GM12878 (cell line): ENCODE measurements at regions not wholly inside any gene's neighbourhood (a gene's known extent, or its start where the extent isn't known, plus 50 kb on each side); places are given as distances from the start of the nearest gene placed in this dataset.

Source experiments
- ATAC-seq: fragments of 200-7000 bp; cut with Tn5 transposase; 3 replicates; pipeline ENCODE4 v1.9.1; 2020; ENCODE audit warnings: mild to moderate bottlenecking, moderate library complexity
- BruUV-seq: library from RNA; stranded (reverse); fragments of 400-500 nt; replicated peaks from 2 replicates; lab custom pipeline; 2021; lab: Mats Ljungman, UMichigan
- CTCF ChIA-PET: fragments of 300-600 bp; sonication (Branson Sonifier 250); formaldehyde crosslinking; extraction: SDS; loops from one replicate; lab custom pipeline; 2021; ENCODE audit warnings: inconsistent platforms; lab: Yijun Ruan, JAX
- POLR2A ChIA-PET: fragments of 350-600 bp; formaldehyde crosslinking; extraction: SDS; loops from one replicate; lab custom pipeline; 2021; ENCODE audit warnings: inconsistent platforms; lab: Charles Lee
- RAD21 ChIA-PET: fragments of 300-600 bp; sonication (Branson Sonifier 250); formaldehyde crosslinking; loops from one replicate; lab custom pipeline; 2023; ENCODE audit warnings: antibody characterized with exemption; ENCODE audit not compliant: unreplicated experiment; lab: Charles Lee
- SMC1A ChIA-PET: fragments of 300-600 bp; sonication (Branson Sonifier 250); formaldehyde crosslinking; loops from one replicate; lab custom pipeline; 2023; ENCODE audit not compliant: unreplicated experiment, uncharacterized antibody; lab: Charles Lee
- DNase-seq: peaks from one replicate; pipeline ENCODE4 v3.0.0-alpha.2; 2011; ENCODE audit warnings: low read depth, low spot score
- FAIRE-seq: peaks from 3 replicates; lab custom pipeline; 2011; peaks lifted over from hg19 to GRCh38; lab: Jason Lieb, UNC
- H2AFZ ChIP-seq: 2 replicates; pipeline ENCODE4 v1.6.0; 2011; ENCODE audit warnings: low read depth, low read length, control low read depth; ENCODE audit not compliant: control insufficient read depth
- H3K27ac ChIP-seq: 2 replicates; pipeline ENCODE4 v1.5.1; 2011; ENCODE audit warnings: control low read depth; ENCODE audit not compliant: control insufficient read depth, insufficient read depth
- H3K27me3 ChIP-seq, 2 experiments: replicated peaks in 1 of 2; 2 replicates each; pipeline versions ENCODE4 v1.6.0 to v1.6.1; 2011; ENCODE audit warnings: low read length in 1 of 2; ENCODE audit not compliant: control insufficient read depth in 2 of 2, insufficient read depth in 2 of 2
- H3K36me3 ChIP-seq, 2 experiments: 2 replicates each; pipeline ENCODE4 v1.5.1; 2011; ENCODE audit warnings: low read length in 1 of 2; ENCODE audit not compliant: control insufficient read depth in 2 of 2, insufficient read depth in 2 of 2
- H3K4me1 ChIP-seq: 2 replicates; pipeline ENCODE4 v1.6.1; 2011; ENCODE audit warnings: mild to moderate bottlenecking, low read length, moderate library complexity, mixed read lengths; ENCODE audit not compliant: control insufficient read depth, insufficient read depth
- H3K4me2 ChIP-seq: 2 replicates; pipeline ENCODE4 v1.6.0; 2011; ENCODE audit warnings: control low read depth; ENCODE audit not compliant: control insufficient read depth, insufficient read depth
- H3K4me3 ChIP-seq: fragments of 200-600 bp; sonication (generic); 2 replicates; pipeline ENCODE4 v1.5.1; 2016
- H3K79me2 ChIP-seq: 2 replicates; pipeline ENCODE4 v1.6.0; 2011; ENCODE audit warnings: low read length; ENCODE audit not compliant: control insufficient read depth, insufficient read depth
- H3K9ac ChIP-seq: 2 replicates; pipeline ENCODE4 v1.8.0; 2011; ENCODE audit warnings: low read length, control low read depth, mixed read lengths; ENCODE audit not compliant: control insufficient read depth, insufficient read depth
- H3K9me3 ChIP-seq: replicated peaks from 3 replicates; pipeline ENCODE4 v1.5.1; 2011; ENCODE audit warnings: mild to moderate bottlenecking, low read length; ENCODE audit not compliant: control insufficient read depth, insufficient read depth
- H4K20me1 ChIP-seq: 2 replicates; pipeline ENCODE4 v1.6.0; 2011; ENCODE audit not compliant: control insufficient read depth, insufficient read depth
- ATF7 ChIP-seq: fragments of 450-650 bp; IDR thresholded peaks from 2 replicates; pipeline ENCODE4 v1.6.1; 2016; ENCODE audit warnings: low read depth, mild to moderate bottlenecking
- EED ChIP-seq: sonication (generic); IDR thresholded peaks from 2 replicates; pipeline ENCODE4 v1.6.1; 2016; ENCODE audit warnings: antibody characterized with exemption, low read depth
- EGR1 ChIP-seq, 2 experiments: IDR thresholded peaks; 1 replicate in 1 of 2; 2 replicates in 1 of 2; pipeline ENCODE4 v1.6.1; 2011 to 2012; ENCODE audit warnings: low read depth in 2 of 2, low read length in 2 of 2, borderline replicate concordance in 1 of 2, mild to moderate bottlenecking in 1 of 2, moderate library complexity in 1 of 2
- HCFC1 ChIP-seq: fragments of 150-350 bp; IDR thresholded peaks from 2 replicates; pipeline ENCODE4 v1.6.1; 2014; ENCODE audit warnings: low read length
- HDGF ChIP-seq: fragments of 450-650 bp; IDR thresholded peaks from 2 replicates; pipeline ENCODE4 v1.6.1; 2016; ENCODE audit warnings: antibody characterized with exemption
- LARP7 ChIP-seq: fragments of 450-650 bp; IDR thresholded peaks from 2 replicates; pipeline ENCODE4 v1.6.1; 2017; ENCODE audit warnings: mild to moderate bottlenecking
- MTA3 ChIP-seq: IDR thresholded peaks from 2 replicates; pipeline ENCODE4 v1.6.1; 2012; ENCODE audit warnings: low read length, inconsistent platforms, borderline replicate concordance
- NBN ChIP-seq: fragments of 450-650 bp; IDR thresholded peaks from 2 replicates; pipeline ENCODE4 v1.6.1; 2016
- RAD21 ChIP-seq: IDR thresholded peaks from 2 replicates; pipeline ENCODE4 v1.6.1; 2011; ENCODE audit warnings: mild to moderate bottlenecking, low read depth, low read length, moderate library complexity; ENCODE audit not compliant: insufficient read depth
- SPI1 ChIP-seq: IDR thresholded peaks from 2 replicates; pipeline ENCODE4 v1.6.1; 2011; ENCODE audit warnings: low read depth, mild to moderate bottlenecking, low read length, moderate library complexity, borderline replicate concordance; ENCODE audit not compliant: insufficient read depth
- SUPT20H ChIP-seq: IDR thresholded peaks from 2 replicates; pipeline ENCODE4 v1.6.1; 2011; ENCODE audit warnings: low read depth, mild to moderate bottlenecking, low read length, moderate library complexity, borderline replicate concordance; ENCODE audit not compliant: control insufficient read depth
- WRNIP1 ChIP-seq: IDR thresholded peaks from 2 replicates; pipeline ENCODE4 v1.6.1; 2011; ENCODE audit warnings: low read depth, low read length, improper control_type of control experiment, borderline replicate concordance
- ZNF274 ChIP-seq: IDR thresholded peaks from one replicate; pipeline ENCODE4 v1.8.0; 2011; ENCODE audit not compliant: insufficient read length, insufficient read depth
- WGBS: methylation state at CpG from one replicate; pipeline ENCODE4 v1.1.6; 2016; ENCODE audit warnings: low lambda C conversion rate; ENCODE audit not compliant: insufficient replicate concordance, insufficient coverage; ENCODE audit errors: missing lambda C conversion rate; 5-methylcytosine and 5-hydroxymethylcytosine counted together
- in situ Hi-C: fragments of 300-500 bp; cut with MboI; formaldehyde crosslinking; loops from 9 replicates; pipeline ENCODE4 v1.14.3; 2018; ENCODE audit warnings: mixed read lengths
- intact Hi-C: fragments of 100-400 bp; cut with micrococcal nuclease; formaldehyde crosslinking; loops from one replicate; pipeline ENCODE4 v1.14.2; 2022; ENCODE audit not compliant: unreplicated experiment
- TF ChIP-seq, protein P1 (sequence below): fragments of 450-650 bp; IDR thresholded peaks from 2 replicates; pipeline ENCODE4 v1.6.1; 2017; ENCODE audit warnings: mild to moderate bottlenecking, moderate library complexity
- TF ChIP-seq, protein P2 (sequence below): fragments of 450-650 bp; IDR thresholded peaks from 2 replicates; pipeline ENCODE4 v1.6.1; 2016; ENCODE audit warnings: mild to moderate bottlenecking
- TF ChIP-seq, protein P3 (sequence below), 3 experiments: IDR thresholded peaks in 2 of 3; conservative IDR thresholded peaks in 1 of 3; 2 replicates each; pipeline ENCODE4 v1.5.1; 2011; ENCODE audit warnings: low read depth in 3 of 3, low read length in 3 of 3, mild to moderate bottlenecking in 3 of 3, control low read depth in 2 of 3, moderate library complexity in 2 of 3, inconsistent platforms in 1 of 3, mixed read lengths in 1 of 3; ENCODE audit not compliant: control insufficient read depth in 2 of 3, insufficient read depth in 1 of 3; ENCODE audit errors: extremely low read depth in 1 of 3

DNA sequence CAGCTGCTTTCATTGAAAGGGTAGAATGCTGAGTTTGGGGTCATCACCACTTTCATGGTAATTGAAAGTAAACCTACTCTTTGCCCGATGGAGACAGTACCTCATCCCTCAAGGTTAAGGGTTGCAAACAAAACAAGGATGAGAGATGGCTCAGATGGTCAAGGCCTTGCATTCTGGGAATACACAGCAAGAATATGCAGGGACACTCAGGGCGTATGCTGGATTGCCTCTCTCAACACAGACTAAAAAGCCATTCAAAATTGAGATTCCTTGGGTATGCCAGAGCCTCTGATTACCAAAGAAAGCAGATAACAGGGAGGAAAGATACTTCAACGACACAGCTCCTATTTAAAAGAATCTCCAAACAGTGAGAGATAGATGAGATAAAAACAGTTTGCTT lies 310.4 kb downstream of the ARAP2 start (continued):
- TF ChIP-seq SPI1 = no peak
- no peak for TF ChIP-seq WRNIP1

DNA sequence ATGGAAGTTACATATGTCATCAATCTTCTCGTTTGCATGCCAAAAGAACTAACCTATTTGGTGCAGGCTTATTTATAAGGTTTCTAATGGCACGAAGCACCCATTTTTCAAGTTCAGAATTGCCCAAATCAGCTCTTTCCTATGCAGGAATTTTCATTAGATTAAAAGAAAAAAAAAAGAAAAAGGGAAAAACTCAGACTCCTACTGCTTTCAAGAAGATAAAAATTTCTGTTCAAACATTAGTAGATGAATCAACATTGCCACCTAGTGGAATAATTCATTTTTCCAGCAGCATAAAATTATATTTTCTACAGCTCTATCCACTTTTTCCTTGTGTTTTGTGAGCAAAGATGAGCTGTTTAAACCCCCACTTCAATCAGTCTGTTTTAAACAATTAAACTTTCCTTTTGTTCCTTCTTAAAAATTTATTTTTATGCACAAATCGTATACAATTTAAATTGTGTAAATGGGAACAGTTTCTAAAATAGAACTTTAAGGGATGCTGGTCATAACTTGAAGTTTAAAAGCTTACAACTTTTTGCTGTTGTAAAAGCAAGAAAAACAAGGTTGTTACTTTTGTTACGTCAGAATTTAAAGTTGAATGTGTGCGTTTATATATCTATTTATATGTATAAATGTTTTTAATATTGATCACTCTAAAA lies 309.9 kb downstream of the ARAP2 start:
- Histone ChIP-seq H3K27ac (no peak overlapping the region), H3K27me3 (no peaks in the 10 kb centered on the region), H4K20me1 (no peaks in the 10 kb centered on the region), H2AFZ (no peak overlapping the region), H3K79me2 (no peaks in the 10 kb centered on the region), H3K9me3 (no peaks in the 10 kb centered on the region), H3K4me1 (no peaks in the 10 kb centered on the region), H3K36me3 (no peaks in the 10 kb centered on the region), H3K4me2 (no peak overlapping the region), H3K4me3 (no peak overlapping the region), H3K9ac (no peak overlapping the region)
- DNase-seq (peak; percentile 21), FAIRE-seq (no peak), ATAC-seq (peak; percentile 46)
- POLR2A ChIA-PET = no interaction called here
- in situ Hi-C loops = no loop called here
- CTCF ChIA-PET = interaction anchor here (0.6 to 2.2 kb wide), 32 partner anchors 9 to 1054 kb away, joined by 3 to 13 read pairs (median 4); no protein-coding TSS in a partner anchor
- RAD21 ChIA-PET = interaction anchor here (0.7 to 2.2 kb wide), 14 partner anchors 9 to 1168 kb away, joined by 3 to 15 read pairs (median 3); no protein-coding TSS in a partner anchor
- BruUV-seq = no TSS peak
- intact Hi-C loops = loop anchor here (1.0 to 2.0 kb wide), 3 partner anchors 209 to 528 kb away; no protein-coding TSS in a partner anchor
- 11% methylated on average over 5 of the region's 5 CpGs for WGBS
- SMC1A ChIA-PET = interaction anchor here (0.6 to 3.3 kb wide), 22 partner anchors 10 to 997 kb away, joined by 3 to 17 read pairs (median 4); no protein-coding TSS in a partner anchor
- no peak for TF ChIP-seq SUPT20H
- no peak for TF ChIP-seq HDGF
- TF ChIP-seq EED = no peak
- TF ChIP-seq ZNF274 = no peak
- TF ChIP-seq MTA3 = no peak
- TF ChIP-seq NBN = no peak
- no peak for TF ChIP-seq HCFC1
- TF ChIP-seq, protein P1, sequence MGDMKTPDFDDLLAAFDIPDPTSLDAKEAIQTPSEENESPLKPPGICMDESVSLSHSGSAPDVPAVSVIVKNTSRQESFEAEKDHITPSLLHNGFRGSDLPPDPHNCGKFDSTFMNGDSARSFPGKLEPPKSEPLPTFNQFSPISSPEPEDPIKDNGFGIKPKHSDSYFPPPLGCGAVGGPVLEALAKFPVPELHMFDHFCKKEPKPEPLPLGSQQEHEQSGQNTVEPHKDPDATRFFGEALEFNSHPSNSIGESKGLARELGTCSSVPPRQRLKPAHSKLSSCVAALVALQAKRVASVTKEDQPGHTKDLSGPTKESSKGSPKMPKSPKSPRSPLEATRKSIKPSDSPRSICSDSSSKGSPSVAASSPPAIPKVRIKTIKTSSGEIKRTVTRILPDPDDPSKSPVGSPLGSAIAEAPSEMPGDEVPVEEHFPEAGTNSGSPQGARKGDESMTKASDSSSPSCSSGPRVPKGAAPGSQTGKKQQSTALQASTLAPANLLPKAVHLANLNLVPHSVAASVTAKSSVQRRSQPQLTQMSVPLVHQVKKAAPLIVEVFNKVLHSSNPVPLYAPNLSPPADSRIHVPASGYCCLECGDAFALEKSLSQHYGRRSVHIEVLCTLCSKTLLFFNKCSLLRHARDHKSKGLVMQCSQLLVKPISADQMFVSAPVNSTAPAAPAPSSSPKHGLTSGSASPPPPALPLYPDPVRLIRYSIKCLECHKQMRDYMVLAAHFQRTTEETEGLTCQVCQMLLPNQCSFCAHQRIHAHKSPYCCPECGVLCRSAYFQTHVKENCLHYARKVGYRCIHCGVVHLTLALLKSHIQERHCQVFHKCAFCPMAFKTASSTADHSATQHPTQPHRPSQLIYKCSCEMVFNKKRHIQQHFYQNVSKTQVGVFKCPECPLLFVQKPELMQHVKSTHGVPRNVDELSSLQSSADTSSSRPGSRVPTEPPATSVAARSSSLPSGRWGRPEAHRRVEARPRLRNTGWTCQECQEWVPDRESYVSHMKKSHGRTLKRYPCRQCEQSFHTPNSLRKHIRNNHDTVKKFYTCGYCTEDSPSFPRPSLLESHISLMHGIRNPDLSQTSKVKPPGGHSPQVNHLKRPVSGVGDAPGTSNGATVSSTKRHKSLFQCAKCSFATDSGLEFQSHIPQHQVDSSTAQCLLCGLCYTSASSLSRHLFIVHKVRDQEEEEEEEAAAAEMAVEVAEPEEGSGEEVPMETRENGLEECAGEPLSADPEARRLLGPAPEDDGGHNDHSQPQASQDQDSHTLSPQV = no peak
- TF ChIP-seq RAD21 = peak; percentile 70
- TF ChIP-seq LARP7 = no peak
- TF ChIP-seq EGR1 (IDR thresholded peaks at IDR 0.05; ENCODE audit: borderline replicate concordance in 1 of 2, low read depth in 2 of 2, low read length in 2 of 2) = no peak
- TF ChIP-seq, protein P2, sequence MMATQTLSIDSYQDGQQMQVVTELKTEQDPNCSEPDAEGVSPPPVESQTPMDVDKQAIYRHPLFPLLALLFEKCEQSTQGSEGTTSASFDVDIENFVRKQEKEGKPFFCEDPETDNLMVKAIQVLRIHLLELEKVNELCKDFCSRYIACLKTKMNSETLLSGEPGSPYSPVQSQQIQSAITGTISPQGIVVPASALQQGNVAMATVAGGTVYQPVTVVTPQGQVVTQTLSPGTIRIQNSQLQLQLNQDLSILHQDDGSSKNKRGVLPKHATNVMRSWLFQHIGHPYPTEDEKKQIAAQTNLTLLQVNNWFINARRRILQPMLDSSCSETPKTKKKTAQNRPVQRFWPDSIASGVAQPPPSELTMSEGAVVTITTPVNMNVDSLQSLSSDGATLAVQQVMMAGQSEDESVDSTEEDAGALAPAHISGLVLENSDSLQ = no peak
- TF ChIP-seq, protein P3, sequence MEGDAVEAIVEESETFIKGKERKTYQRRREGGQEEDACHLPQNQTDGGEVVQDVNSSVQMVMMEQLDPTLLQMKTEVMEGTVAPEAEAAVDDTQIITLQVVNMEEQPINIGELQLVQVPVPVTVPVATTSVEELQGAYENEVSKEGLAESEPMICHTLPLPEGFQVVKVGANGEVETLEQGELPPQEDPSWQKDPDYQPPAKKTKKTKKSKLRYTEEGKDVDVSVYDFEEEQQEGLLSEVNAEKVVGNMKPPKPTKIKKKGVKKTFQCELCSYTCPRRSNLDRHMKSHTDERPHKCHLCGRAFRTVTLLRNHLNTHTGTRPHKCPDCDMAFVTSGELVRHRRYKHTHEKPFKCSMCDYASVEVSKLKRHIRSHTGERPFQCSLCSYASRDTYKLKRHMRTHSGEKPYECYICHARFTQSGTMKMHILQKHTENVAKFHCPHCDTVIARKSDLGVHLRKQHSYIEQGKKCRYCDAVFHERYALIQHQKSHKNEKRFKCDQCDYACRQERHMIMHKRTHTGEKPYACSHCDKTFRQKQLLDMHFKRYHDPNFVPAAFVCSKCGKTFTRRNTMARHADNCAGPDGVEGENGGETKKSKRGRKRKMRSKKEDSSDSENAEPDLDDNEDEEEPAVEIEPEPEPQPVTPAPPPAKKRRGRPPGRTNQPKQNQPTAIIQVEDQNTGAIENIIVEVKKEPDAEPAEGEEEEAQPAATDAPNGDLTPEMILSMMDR (IDR thresholded peaks at IDR 0.05 in 2 of 3, conservative IDR thresholded peaks at IDR 0.05 in 1 of 3; ENCODE audit: control insufficient read depth in 2 of 3, extremely low read depth in 1 of 3, insufficient read depth in 1 of 3, low read depth in 3 of 3, low read length in 3 of 3) = peak; percentile 34 to 58 (median 43); a peak in 4 of 6 replicates
- no peak for TF ChIP-seq ATF7
